C4-2B (cell line): ENCODE measurements at regions not wholly inside any gene's neighbourhood (a gene's known extent, or its start where the extent isn't known, plus 50 kb on each side); places are given as distances from the start of the nearest gene placed in this dataset.
"Not testable (repeated sequence)": the region's sequence is repeated elsewhere in the genome, so short reads cannot be mapped to it uniquely, and the experiment has no call there.

Experiments used
- H3K27ac ChIP-seq: fragments of 450-650 bp; 2 replicates; pipeline ENCODE4 v1.5.1; 2017
- CTCF ChIP-seq: fragments of 450-650 bp; conservative IDR thresholded peaks from 2 replicates; pipeline ENCODE4 v1.5.1; 2017; ENCODE audit warnings: mild to moderate bottlenecking
- ZFX ChIP-seq: fragments of 450-650 bp; IDR thresholded peaks from 2 replicates; pipeline ENCODE4 v1.6.1; 2017

- H3K27ac ChIP-seq = no peak overlapping the region
- TF ChIP-seq ZFX (no peak), CTCF (no peak)
Observed at GRCh38 chr10:21421794-21422193, 103.7 kb downstream of the SKIDA1 start.

GRCh38 chr10:21421016-21421415, 104.5 kb downstream of the SKIDA1 start:
- TF ChIP-seq ZFX (no peak), CTCF (no peak)
- H3K27ac ChIP-seq = no peak overlapping the region

GRCh38 chr10:21418981-21419576, 106.4 kb downstream of the SKIDA1 start:
- H3K27ac ChIP-seq = not testable (repeated sequence)

GRCh38 chr10:21417172-21417712, 108.2 kb downstream of the SKIDA1 start:
- TF ChIP-seq ZFX (no peak), CTCF (no peak)
- no peak overlapping the region for H3K27ac ChIP-seq

- no peak overlapping the region for H3K27ac ChIP-seq
- TF ChIP-seq CTCF (no peak), ZFX (no peak)
Observed at GRCh38 chr10:21413680-21414079, 111.8 kb downstream of the SKIDA1 start.

GRCh38 chr10:21413268-21413667, 112.2 kb downstream of the SKIDA1 start:
- no peak for TF ChIP-seq ZFX
- TF ChIP-seq CTCF = no peak
- no peak overlapping the region for H3K27ac ChIP-seq

- H3K27ac ChIP-seq = no peak overlapping the region
- TF ChIP-seq ZFX (no peak), CTCF (no peak)
Observed at GRCh38 chr10:21406595-21407193, 118.8 kb downstream of the SKIDA1 start.

- H3K27ac ChIP-seq = no peak overlapping the region
- TF ChIP-seq ZFX (no peak), CTCF (no peak)
Observed at GRCh38 chr10:21405981-21406380, 119.5 kb downstream of the SKIDA1 start.
